ENCODE measurements at regions not wholly inside any gene's neighbourhood (a gene's known extent, or its start where the extent isn't known, plus 50 kb on each side); places are given as distances from the start of the nearest gene placed in this dataset.
"Not testable (repeated sequence)": the region's sequence is repeated elsewhere in the genome, so short reads cannot be mapped to it uniquely, and the experiment has no call there.

GRCh38 chrX:51151734-51152133 is 180.9 kb upstream of the NUDT10 start:
- DNase-seq, result no peak

- DNase-seq, result no peak
Observed at GRCh38 chrX:51155157-51155556, 177.5 kb upstream of the NUDT10 start.

DNA sequence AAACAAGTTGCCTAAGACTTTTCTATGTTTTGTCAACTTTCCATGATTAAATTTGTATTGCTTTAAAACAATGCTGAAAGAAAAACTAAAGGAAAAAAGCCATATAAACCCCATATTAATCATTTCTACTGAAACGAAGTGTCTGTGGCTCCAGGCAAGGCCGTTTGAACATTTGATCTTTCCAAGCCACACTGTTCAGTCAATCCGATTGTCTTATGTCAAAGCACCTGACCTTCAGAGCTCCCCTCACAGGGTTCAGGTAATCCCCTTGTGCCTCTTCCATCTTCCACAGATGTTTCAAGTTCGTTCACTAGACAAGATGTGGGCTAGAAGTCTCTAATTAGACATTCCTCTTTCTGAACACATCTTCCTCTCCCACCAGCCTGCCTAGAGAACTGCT is 177.1 kb upstream of the NUDT10 start:
- DNase-seq, result no peak

- DNase-seq, result no peak
Observed at GRCh38 chrX:51158231-51158630, 174.4 kb upstream of the NUDT10 start.

DNA sequence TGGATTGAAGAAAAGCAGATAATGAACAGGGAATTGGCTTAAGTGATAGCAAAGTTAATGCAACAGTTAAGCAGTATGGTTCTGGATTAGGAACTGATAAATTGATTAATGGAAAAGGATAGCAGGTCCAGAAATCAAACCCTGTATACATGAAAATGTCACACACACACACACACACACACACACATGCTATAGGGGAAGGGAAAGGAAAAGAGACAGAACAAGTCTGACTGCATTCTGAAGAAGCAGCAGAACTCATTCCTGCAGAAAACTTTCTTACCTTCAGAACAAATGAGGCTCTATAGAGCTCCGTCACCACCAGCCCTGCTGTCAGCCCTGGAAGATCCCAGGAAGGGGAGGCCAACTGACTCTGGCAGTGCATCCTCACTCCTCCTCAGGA is 173.2 kb upstream of the NUDT10 start:
- not testable (repeated sequence) for DNase-seq

GRCh38 chrX:51163730-51164129 is 168.9 kb upstream of the NUDT10 start:
- no peak for DNase-seq

DNA sequence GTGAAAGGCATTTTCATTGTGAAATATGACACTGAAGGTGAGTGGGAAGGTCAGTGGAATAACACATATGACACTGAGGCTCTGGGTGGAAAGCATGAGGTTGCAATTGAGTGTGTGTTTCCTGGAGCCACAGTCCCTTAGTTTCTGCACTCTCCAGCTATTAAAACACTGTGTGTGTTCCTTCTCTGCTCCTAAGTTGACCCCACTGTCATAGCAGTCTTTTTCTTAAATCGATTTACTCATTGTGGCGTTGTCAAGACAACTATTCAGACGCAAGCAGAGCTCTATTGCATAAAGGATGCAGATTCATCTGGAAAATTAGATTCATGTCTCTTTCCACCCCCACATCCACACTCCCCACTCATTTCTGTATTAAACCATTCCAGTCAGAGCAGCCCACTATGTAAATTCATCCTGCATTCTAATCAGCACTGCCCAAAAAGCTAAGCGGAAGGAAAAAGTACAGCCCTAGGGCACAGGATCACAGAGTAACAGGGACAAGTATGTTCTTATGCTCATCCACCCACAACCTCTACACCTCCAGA is 154.2 kb upstream of the NUDT10 start:
- DNase-seq, result not testable (repeated sequence)

- not testable (repeated sequence) for DNase-seq
Observed at GRCh38 chrX:51179805-51180204, 152.8 kb upstream of the NUDT10 start.

- no peak for DNase-seq
Observed at GRCh38 chrX:51182545-51182944, 150.1 kb upstream of the NUDT10 start.

GRCh38 chrX:51192104-51192503 is 140.5 kb upstream of the NUDT10 start:
- no peak for DNase-seq

DNA sequence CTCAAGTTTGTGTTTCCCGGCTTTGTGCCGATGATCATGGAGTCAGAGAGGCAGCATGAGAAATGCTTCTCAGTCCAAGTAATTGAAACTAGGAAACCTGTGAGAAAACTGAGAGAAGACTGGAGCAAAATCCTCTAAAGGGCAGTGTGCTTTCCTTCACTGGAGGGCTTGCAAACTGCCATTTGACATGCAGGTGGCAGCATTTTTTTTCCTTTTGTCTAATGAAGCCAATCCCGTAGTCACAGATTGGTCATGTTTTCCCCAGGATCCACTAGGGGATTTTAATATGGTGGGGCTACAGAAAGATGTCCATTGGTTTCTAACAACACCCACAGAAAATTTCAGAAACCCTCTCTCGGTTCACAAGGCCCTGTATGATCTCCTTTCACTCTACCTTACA is 117.4 kb upstream of the NUDT10 start:
- DNase-seq, result no peak

DNA sequence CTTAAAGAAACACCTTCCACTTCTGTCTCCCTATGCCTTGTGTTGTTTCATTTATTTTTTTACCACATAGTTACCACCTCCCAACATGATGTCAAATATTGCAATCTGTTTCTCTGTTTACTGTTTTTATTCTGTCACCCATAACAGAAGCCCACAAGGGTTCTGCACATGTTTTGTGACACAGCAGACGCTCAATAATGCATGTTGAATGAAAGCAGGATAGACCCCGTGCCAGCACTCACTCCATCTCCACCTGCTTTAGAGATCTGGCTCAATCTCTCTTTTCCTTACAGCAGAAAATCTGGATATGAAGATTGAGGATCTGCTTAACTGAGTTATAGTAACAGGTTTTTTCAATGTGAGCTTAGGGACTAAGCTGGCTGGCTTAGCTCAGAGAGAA is 116.8 kb upstream of the NUDT10 start:
- no peak for DNase-seq

DNA sequence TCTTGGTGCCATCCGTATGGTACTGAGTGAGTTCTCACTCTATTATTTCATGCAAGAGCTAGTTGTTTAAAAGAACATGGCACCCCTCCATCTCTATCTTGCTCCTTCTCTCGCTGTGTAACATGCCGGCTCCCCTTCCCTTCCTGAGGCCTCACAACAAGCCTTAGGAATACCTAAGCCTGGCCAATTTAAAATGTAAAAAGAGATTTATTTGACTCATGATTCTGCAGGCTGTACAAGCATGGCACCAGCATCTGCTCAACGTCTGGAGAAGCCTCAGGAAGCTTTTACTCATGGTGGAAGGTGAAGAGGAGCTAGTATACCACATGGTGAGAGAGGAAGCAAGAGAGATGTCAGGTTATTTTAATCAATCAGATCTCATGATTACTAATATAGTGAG is 90.4 kb upstream of the NUDT10 start:
- DNase-seq, result no peak

- DNase-seq, result no peak
Observed at GRCh38 chrX:51257490-51257889, 75.1 kb upstream of the NUDT10 start.

GRCh38 chrX:51262271-51262670 is 70.4 kb upstream of the NUDT10 start:
- DNase-seq, result not testable (repeated sequence)

DNA sequence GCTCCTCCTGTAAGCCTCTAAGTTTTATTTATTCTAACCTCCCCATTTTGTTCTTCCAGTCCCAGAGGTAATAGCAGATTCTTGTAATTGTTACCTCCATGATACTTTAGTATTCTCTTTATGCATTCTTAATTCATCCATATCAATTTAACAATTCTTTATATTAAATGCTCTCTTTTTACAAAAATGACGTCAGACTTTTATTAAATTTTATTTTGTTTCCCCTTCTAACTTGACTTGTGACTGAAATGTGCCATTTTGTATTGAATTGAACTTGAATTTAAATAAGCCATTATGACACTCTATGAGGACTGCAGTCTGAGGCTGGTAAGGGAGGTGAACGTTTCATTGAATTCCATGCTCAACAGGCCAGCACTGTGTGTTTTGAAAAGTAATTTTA is 60.0 kb upstream of the NUDT10 start:
- DNase-seq, result no peak

GRCh38 chrX:51281758-51282318 is 50.8 kb upstream of the NUDT10 start:
- no peak for DNase-seq

Data from fibroblast of skin of right quadriceps (primary cell).